Activated CD4-positive, alpha-beta T cell treated with anti-CD3 and anti-CD28 coated beads, Interleukin-2, amount 50 U/mL, for 16 hours (primary cell): ENCODE measurements at regions not wholly inside any gene's neighbourhood (a gene's known extent, or its start where the extent isn't known, plus 50 kb on each side); places are given as distances from the start of the nearest gene placed in this dataset.
A peak's percentile ranks its signal among the peaks of the same experiment; 100 is the strongest.
"Not testable (repeated sequence)": the region's sequence is repeated elsewhere in the genome, so short reads cannot be mapped to it uniquely, and the experiment has no call there.

Experiments used
- DNase-seq: peaks from one replicate; pipeline ENCODE4 v3.0.0-alpha.2; 2020

DNA sequence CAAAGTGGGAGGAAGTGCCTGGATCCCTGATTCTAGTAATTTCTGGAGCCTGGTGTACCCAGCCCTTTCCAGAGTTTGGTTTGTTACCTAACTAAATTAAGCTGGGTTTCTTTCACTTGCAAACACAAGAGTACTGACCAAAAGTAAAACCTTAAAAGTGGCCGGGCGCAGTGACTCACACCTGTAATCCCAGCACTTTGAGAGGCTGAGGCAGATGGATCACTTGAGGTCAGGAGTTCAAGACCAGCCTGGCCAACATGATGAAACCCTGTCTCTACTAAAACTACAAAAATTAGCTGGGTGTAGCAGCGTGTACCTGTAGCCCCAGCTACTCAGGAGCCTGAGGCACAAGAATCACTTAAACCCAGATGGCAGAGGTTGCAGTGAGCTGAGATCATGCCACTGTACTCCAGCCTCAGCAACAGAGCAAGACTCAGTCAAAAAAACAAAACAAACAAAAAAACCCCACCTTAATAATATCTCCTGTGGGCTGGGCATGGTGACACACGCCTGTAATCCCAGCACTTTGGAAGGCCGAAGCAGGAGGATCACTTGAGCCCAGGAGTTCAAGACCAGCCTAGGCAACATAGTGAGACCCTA lies 78.0 kb upstream of the BLID start:
- not testable (repeated sequence) for DNase-seq

DNA sequence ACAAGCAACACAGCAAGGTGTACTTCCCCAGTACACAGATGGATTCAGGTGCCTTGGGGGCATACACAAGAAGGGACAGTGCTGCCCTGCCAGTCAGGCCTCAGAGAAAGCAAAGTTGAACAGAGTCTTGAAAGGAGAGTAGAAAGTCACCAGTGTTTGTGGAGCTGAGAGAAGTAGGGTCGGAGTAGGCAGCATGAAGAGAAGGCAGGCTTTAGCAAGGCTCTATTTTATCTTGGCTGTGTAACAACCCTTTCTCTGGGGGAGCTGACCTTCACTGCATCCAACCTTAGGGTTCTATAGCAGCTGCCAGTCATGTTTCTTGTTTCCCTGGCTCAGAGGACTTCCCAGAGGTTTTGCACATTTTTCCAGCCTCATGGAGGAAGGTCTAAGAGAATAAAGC lies 77.4 kb upstream of the BLID start:
- DNase-seq: no peak

DNA sequence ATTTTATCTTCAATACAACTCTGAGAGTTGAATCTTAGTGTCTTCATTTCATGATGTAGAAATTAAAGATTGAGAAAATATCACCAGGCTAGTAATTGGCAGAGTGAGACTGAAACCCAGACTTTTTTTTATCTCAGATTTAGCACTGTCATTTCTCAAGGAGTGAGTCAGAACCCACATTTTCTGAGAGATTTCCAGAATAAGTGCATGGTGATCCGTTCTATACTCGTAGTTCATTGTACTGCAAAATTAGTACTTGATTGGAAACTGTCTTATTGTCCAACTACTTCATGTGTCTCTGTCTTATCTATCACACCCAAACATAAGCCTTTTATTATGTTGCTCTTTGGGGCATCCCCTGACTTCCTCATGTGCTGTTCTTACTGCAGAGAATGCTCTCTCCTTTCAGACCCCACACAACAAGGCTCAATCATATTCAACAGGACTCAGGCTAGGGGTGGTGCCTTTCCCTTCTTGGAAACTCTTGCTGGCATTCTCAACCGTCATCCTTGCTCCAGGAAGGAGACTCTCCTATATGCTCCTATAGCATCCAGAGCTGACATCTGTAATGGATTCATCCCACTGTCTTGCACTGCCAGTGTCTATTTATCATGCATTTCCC lies 76.7 kb upstream of the BLID start:
- DNase-seq: peak; percentile 64

DNA sequence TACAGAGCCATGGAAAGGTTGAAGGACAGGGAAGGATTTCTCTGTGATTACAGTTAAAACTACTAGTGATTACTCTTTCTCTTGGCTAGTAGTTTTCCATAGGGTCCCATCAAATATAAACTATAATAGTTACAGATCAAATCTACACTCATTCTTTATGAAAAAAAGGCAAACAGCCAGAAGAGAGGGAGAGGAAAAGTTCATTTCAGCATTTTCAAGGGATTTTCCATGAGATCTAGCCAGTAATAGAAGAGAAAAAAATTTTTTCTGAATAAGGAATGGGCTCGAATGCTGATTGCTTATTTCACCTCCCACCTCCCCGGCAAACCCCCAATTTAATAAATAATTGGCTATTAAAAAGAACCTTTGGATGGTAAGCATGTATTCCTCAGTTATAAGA lies 74.8 kb upstream of the BLID start:
- no peak for DNase-seq

DNA sequence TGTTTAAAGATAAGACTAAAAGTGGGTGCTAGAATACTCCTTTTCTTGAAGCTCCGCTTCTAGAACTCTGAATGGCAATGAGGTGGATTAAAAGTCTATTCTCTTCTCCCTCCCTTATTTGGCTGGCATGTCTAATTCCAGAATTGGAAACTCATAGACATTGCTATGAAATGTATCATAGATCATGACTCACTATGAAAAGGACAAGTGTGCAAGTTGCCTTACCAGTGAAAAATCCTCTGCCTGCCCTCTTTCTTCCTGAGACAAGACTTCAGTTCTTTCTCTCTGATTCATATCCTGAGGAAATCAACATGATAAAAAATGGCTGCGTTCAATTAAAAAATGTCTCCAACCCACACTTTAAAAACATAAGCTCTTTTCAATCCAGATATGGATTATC lies 73.2 kb upstream of the BLID start:
- no peak for DNase-seq

DNA sequence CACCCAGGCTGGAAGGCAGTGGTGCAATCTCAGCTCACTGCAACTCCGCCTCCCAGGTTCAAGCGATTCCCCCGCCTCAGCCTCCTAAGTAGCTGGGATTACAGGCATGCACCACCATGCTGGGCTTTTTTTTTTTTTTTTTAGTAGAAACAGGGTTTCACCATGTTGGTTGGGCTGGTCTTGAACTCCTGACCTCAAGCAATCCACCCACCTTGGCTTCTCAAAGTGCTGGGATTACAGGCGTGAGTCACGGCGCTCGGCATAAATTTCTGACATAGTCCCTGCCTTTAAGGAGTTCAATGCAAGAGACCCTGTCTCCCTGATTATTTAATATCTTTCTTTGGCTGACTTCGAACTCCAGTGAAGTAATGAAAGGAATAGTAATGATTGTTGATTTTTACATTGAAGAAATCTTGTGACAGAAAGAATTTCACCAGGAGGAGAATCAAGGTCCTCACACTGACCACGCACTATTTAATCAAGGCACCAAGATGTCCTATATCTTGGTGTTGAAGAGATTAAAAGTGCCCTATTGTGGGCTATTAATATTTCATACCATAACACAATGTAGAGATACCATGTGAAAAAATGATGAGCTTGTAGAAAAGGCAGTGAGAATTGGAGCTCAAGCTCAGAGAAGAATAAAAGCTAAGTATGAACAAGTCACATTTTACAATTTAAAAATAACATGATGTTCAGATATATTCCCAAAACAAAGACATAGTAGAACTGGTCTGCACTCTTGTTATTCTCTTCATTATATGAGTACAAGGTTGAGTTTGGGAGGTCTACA lies 71.6 kb upstream of the BLID start:
- DNase-seq: no peak

DNA sequence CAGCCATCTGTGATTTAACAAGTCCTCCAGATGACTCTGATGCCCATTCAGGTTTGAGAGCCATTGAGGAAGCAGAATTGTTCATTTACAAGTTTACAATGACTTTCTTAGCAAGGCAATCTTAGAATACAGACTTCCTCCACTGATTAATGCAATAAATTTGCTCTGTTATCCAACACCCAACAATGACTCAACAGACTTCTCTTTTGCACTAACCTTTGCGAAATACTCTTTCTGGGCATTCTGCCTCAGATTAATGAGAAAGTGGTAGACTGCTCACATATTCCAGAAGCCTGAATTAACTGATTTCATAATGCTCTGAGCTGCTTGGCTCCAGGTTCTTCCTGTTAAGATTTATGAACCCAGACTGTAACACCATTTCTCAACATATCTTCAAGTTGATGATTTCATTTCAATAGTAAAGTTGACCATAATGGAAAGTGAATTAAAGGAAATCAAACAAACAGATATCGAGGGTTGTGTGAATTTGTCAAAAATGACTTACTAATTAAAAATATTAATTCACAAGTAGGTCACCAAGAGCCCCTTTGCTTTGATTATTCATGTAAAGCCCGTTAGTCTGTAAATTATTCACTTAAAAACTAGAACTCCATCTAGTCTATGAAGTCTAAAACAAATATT lies 70.5 kb upstream of the BLID start:
- no peak for DNase-seq

DNA sequence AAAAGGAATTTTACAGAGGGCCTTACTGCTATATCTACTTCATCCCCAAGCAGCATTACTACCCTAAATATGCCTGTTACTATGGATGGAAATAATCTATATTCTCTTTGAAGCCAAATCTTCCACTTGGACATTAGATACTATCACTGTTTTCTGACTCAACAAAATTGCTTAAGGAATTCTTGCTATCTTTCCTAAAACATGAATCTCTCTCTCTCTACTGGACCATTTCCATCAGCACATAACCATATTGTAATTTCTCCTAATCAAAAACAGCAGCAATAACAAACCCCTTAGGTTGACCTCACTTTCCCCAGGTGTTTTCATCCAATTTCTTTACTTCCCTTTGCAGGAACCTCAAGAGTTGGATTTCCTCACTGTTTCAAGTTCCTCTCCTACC lies 67.9 kb upstream of the BLID start:
- DNase-seq: no peak

DNA sequence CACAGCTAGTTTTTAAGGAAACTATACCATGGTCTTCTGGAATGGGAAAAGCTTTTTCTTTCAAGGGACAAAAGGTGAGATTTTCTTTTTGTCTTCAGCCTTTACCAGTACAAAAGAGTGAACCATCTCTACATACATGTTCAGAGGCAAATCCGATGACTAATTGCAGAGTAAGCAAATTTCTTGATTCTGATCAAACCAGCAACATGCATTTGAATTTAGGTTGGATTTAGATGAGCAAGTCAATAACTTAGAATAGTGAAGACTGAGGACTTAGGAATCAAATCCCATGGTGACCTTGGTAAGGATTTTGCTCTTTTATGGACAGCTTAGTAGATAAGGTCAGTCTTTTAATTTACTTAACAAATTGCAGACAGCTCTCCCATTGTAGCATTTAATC lies 65.9 kb upstream of the BLID start:
- DNase-seq: no peak

DNA sequence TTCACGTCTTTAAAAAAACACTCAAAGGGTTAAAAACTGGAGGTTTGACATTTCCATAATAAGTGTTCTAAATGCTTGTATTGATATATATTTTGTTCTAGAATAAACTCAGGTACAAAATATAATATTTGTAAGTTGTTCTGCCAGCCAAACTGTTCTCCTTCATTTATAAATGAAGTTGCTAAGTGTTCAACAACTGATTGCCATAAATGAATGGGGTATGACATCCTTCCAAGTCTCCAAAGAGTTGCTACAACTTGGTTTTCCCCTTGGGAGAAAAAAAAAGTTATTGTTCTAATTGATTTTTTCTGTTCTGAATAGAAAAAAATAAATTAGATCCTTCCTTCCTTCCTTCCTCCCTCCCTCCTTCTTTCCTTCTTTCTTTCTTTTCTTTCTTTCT lies 65.4 kb upstream of the BLID start:
- no peak for DNase-seq

DNA sequence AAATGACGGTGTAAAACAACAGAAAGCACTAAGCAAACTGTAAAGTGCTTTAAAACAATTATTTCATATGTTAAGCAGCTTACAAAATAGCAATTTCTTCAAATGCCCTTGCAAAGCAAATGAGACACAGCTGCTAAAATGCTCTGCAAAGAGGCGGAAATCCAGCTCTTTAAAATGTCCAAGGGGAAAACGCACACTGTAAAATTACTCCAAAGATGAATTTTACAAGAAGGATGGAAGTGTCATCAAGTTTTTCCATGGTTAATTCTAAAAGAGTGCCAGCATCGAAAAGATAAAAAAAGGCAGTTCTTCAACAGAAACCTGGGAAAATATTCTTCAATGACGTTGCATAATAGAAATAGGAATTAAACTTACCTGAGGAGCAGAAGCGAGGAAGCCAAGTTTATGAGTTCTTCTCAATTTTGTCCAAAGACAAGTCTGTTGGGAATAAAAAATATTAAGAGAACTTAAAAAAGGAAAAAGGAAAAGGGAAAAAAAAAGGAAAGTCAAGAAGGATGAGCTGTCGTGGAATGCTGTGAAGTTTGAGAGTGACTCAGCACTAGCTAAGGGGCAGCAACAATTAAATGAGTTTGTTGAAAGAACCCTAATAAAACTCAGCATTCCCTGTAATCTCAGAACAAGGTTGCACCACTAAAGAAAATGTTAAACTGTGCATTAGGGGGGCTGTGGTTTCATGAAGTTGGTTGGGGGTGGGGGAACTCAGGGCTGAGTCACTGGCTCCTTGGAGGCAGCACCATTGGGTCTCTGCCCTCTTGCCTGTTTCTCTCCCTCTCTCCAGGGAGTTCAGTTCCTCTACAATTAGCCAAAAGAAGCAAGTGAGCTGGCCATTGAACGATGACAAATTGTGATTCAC lies 64.2 kb upstream of the BLID start:
- DNase-seq: no peak

DNA sequence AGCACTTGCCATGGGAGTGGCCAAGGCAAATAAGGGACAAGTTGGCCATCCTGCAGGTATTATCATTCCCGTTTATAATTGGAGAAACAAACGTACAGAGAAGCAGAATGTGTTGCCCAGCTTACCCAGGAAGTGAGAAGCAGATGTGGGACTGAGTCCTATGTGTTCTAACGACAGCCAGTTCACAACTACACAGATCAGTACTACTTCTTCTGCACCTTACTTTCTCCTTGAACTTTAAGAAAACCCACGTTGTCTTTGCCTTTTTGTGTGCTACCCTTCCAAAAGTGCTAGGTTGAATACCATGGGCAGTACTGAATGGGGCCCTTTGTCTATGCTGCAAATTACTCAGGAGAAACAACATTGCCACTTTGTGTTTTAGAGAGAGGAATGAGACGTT lies 62.8 kb upstream of the BLID start:
- no peak for DNase-seq

DNA sequence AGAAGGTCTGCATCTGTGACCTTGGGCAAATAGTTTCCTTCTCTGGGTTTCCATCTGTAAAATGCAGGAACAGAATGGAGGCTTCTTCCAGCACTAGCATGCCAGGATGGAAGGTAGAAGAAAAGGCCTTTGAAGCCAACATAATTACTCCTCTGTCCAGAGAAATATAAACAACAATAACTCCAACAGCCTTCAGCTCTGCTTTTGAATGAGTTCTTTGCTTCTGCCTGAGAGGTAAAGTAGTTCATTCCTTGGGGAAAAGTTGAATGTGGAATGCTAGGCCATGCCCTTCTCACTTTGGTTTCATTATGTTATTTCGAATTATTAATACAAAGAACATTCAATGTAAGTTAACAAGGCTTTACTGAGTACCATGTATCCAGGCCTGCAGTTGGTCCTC lies 61.2 kb upstream of the BLID start:
- DNase-seq: no peak

DNA sequence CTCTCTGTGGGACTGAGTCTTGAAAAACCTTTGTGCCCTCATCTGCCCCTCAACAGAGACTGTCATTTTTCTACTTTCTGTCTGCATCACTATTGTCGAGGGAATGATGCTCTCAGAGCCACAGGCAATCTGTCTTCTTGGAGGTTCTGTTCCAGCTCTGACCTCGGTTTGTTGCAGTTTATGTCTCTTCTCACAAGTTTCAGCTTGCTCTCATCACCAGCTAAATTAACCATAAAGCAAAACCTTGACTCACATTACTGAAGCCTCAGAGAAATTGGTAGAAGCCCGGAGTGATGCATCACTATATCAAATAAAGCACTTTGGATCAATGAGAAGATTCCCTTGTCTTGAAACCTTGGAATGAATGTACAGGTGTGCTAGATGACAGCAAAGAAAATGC lies 60.6 kb upstream of the BLID start:
- no peak for DNase-seq

DNA sequence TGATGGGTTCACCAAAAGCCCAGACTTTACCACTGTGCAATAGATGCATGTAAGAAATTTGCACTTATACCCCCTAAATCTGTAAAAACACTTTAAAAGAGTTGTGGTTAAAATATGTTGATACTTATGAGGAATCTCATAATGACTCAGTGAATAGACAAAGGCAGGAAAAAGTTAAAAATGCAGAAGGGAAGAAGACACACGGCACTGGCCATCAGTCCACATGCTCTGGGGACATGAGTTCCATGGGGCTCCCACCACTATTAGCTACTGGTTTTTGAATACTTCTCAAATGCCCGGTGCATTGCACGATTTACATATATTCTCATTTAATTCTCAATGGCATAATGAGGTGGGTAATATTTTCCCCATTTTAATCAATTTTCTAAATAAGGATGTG lies 59.3 kb upstream of the BLID start:
- no peak for DNase-seq

DNA sequence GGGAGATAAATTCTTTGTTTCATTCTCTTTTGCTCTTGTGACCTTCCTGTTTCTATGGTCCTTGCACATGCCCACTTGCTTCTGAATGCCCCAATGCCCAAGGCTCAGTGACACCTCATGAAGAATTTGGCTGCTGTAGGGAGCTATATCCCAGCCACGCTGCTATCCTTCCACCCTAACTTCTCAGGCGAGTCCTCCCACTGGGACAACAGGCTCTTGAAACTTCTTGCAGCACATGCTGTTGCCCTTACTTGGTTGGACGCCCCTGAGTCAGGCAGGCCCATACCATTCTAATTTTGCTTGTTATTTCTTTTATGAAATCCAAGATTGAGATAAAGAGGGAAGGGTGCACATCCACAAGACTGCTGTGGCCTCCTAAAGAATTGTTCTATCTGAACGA lies 57.6 kb upstream of the BLID start:
- no peak for DNase-seq

DNA sequence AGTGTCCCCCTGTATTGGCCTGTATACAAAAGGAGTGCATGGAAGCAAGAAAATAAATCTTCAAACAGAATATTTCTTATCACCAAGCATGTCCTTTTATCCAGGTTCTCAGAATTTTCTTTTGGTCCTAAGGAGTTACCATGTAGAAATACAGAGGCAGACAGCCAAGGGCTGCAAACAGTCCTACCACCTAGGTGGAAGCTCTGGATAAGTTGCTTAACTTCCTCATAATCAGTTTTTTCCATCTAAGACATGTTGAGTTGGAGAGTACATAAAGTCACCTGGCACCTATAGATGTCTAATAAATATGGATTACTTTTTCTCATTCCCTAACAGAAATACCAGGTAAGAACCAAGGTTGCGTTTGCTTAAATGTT lies 57.0 kb upstream of the BLID start:
- DNase-seq: no peak

DNA sequence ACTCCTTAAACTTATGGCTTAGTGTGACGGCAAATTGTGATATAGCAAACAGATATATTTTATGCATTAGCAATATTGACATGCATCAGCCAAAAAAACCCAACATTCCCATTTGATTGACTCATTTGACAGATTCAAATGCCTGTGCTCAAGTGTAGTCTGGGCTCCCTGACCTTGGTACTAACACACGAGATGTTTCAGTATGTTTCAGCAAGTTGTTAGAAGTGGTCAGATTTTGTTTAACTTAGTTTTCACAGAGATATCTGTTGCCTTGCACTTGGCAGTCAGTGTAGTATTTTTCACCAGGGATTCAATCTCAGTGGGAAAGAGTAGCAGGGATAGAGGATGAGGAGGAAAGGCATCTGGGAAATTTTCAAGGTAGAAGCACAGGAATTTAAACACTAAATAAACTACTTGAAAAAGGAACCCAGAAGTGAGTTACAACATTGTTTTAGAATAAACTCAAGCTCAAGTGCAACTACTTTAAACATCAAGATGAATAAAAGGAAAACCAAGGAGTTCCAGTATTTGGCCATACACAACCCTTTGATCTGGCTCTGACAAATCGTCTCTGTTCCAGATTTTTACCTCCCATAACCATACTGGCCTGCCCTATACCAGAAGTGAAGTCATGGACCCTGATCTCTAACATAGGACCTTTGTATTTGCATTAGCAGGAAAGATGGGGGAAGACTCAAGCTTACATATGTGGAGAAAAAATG lies 56.5 kb upstream of the BLID start:
- no peak for DNase-seq

DNA sequence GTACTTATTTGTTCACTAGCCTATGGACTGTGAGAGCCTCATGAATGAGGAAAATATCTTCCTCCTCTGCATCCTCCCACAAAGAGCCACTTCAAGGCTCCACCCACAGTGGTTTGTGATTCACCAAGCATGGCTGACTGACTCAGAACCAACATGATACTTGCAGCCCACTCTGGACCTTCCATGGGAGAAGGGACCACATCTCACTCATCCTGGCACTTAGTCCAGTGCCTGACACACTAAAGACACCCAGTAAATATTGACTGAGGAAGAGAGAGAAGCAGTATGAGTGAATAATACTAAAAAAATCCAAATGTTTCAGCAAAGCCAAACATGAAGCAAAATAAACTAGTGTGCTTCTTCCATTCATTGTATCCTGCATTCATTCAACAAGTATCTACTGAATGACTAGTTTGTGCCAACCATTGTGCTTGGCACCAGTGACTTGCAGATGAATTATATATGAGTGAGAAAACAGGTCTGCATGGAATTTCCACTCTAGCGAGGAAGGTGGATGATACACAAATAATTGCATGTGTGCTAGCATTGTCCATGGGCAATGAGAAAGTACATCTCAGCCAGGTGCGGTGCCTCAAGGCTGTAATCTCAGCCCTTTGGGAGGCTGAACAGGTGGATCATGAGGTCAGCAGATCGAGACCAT lies 54.9 kb upstream of the BLID start:
- no peak for DNase-seq

DNA sequence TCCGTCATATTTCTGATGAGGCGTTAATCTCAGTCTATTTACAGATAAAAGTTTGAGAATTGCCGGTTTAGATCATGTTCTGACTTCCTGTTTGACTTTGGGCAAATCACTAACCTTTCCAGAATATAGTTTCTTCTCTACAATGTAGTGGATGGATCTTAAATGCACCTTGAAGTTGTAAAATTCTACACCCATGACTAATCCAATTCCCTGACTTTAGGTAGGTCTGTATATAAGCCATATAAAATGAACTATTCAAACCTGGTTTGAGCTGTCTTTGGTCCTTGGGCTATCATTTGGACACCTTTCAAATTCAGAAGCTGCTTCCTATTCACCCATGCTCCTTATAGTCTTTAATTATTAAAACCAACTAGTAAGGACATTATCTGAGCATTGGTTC lies 52.2 kb upstream of the BLID start:
- DNase-seq: no peak

DNA sequence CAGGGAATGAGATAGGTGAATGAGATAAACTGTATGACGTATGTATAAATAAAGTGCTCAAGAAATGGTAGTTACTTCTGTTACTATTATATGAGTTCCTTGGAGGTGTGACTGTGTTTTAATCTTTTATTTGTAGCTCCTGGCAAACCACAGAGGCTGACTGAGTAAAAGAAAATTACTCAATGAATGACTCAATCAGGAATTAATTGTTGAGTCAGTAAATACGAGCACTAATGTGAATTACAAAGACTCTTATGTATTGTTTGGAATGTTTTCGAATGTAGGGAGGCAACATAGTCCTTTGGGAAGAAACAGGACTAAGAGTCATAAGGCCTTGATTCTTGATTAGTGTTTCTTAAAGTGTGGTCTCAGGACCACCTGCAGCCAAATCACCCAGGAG lies 51.1 kb upstream of the BLID start:
- no peak for DNase-seq
